ENCODE measurements at regions not wholly inside any gene's neighbourhood (a gene's known extent, or its start where the extent isn't known, plus 50 kb on each side); places are given as distances from the start of the nearest gene placed in this dataset.

DNA sequence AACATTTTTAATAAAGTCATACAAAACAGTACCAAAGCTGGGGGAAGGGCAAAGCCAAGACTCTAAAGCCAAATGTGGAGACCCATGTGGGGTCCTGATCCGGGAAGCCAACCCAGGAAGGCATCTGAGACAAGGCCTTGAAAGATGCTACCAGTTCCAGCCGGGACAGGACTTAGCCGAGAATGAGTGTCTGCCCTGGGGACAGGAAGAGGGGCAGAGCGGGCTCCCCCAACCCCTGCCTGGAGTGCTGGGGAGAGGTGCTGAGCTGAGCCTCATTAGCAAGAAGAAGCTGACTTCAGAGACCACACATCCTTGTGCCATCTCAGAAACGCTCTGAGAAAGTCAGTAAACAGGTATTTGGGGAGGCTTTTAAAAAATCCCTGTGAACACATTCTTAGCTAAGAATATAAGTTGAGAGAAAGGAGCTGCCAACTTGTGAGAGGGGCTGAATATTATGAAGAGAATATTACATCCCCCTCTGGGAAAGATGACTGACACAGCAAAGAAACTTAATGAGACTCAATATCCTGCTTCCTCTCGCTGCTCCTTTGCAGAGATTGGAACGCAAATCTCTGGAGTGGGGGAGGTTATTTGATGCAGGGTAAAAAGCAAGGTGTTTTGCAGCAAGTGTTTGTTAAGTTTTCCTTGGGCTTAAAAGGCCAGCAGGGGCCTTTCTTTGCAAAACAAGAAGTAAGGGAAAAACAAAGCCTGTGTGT, 103.3 kb upstream of the KCND3 start:
- Mint-ChIP-seq H3K27me3 (ENCODE audit: low read depth) (peaks cover 6% of the 10 kb centered on the region), H3K27ac (ENCODE audit: unreplicated experiment) (no peak overlapping the region), H3K4me3 (ENCODE audit: unreplicated experiment) (no peak overlapping the region), H3K9me3 (ENCODE audit: low read depth) (peaks cover 2% of the 10 kb centered on the region), H3K36me3 (ENCODE audit: low read depth) (no peaks in the 10 kb centered on the region), H3K4me1 (ENCODE audit: low read depth) (no peaks in the 10 kb centered on the region)
- no peak for DNase-seq (ENCODE audit: low spot score)
- TF ChIP-seq, protein P1, sequence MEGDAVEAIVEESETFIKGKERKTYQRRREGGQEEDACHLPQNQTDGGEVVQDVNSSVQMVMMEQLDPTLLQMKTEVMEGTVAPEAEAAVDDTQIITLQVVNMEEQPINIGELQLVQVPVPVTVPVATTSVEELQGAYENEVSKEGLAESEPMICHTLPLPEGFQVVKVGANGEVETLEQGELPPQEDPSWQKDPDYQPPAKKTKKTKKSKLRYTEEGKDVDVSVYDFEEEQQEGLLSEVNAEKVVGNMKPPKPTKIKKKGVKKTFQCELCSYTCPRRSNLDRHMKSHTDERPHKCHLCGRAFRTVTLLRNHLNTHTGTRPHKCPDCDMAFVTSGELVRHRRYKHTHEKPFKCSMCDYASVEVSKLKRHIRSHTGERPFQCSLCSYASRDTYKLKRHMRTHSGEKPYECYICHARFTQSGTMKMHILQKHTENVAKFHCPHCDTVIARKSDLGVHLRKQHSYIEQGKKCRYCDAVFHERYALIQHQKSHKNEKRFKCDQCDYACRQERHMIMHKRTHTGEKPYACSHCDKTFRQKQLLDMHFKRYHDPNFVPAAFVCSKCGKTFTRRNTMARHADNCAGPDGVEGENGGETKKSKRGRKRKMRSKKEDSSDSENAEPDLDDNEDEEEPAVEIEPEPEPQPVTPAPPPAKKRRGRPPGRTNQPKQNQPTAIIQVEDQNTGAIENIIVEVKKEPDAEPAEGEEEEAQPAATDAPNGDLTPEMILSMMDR (IDR thresholded peaks at IDR 0.05), result no peak

DNA sequence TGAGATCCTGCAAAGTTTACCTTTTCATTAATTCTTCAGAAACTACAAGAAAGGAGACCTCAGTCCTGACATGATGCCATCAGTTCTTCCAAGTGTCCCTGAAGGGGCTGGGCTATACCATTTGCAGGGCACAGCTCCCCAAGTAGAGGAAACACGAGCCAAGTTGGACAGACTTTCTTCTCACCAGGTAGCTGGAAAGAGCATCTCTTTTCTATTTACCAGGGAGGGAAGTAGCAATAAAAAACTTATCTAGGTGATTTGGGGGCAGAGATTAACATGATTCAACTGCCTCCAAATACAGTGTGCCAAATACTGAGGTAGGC, 103.9 kb upstream of the KCND3 start:
- peaks cover 3% of the 10 kb centered on the region for H3K27me3 Mint-ChIP-seq (ENCODE audit: low read depth)

DNA sequence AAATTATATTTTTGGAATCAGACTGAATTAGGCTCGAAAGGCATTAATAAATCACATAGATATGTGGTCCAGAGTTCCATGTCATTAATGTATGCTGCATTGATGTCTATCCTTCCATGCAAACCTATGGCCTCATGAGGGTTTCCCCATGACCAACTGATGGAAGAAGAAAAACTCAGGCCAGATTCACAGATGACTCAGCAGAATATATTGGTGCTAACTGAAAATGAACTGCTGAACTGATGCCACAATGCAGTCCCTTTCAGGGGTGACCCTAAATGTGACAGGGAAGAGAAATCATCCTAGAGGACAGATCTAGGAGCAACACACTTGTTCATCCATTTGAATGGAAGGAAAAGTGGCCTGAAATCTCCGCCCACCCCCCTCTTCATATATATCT, 110.5 kb upstream of the KCND3 start:
- TF ChIP-seq, protein P1 (IDR thresholded peaks at IDR 0.05), result no peak
- H3K4me1 Mint-ChIP-seq (ENCODE audit: low read depth), result no peaks in the 10 kb centered on the region
- no peak overlapping the region for H3K4me3 Mint-ChIP-seq (ENCODE audit: unreplicated experiment)

More for the DNA sequence above, 103.9 kb upstream of the KCND3 start:
- Mint-ChIP-seq H3K27ac (ENCODE audit: unreplicated experiment) (no peak overlapping the region), H3K4me1 (ENCODE audit: low read depth) (no peaks in the 10 kb centered on the region), H3K4me3 (ENCODE audit: unreplicated experiment) (no peak overlapping the region), H3K36me3 (ENCODE audit: low read depth) (no peaks in the 10 kb centered on the region), H3K9me3 (ENCODE audit: low read depth) (peaks cover 2% of the 10 kb centered on the region)
- DNase-seq (ENCODE audit: low spot score), result no peak
- TF ChIP-seq, protein P1 (IDR thresholded peaks at IDR 0.05), result no peak

DNA sequence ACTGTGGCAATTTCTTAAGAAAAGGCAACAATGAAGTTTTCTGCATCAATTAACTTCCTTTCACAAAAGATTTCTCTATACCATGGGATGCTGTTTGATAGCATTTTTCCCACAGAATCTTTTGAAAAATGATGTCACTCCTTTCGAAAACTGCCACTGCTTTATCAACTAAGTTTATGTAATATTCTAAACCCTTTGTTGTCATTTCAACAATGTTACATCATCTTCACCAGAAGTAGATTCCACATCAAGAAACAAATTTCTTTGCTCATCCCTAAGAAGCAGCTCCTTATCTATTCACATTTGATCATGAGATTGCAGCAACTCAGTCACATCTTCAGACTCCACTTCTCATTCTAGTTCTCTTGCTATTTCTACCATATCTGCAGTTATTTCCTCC, 116.1 kb upstream of the KCND3 start:
- H3K9me3 Mint-ChIP-seq (ENCODE audit: low read depth), result peaks cover 24% of the 10 kb centered on the region
- TF ChIP-seq, protein P1 (IDR thresholded peaks at IDR 0.05), result no peak
- H3K36me3 Mint-ChIP-seq (ENCODE audit: low read depth), result no peaks in the 10 kb centered on the region
- no peak for DNase-seq (ENCODE audit: low spot score)
- no peak overlapping the region for H3K4me3 Mint-ChIP-seq (ENCODE audit: unreplicated experiment)
- no peaks in the 10 kb centered on the region for H3K27me3 Mint-ChIP-seq (ENCODE audit: low read depth)
- H3K4me1 Mint-ChIP-seq (ENCODE audit: low read depth), result no peaks in the 10 kb centered on the region
- H3K27ac Mint-ChIP-seq (ENCODE audit: unreplicated experiment), result no peak overlapping the region

More for the DNA sequence above, 110.5 kb upstream of the KCND3 start:
- DNase-seq (ENCODE audit: low spot score), result no peak
- no peak overlapping the region for H3K27ac Mint-ChIP-seq (ENCODE audit: unreplicated experiment)
- no peaks in the 10 kb centered on the region for H3K36me3 Mint-ChIP-seq (ENCODE audit: low read depth)
- H3K9me3 Mint-ChIP-seq (ENCODE audit: low read depth), result peaks cover 12% of the 10 kb centered on the region
- no peaks in the 10 kb centered on the region for H3K27me3 Mint-ChIP-seq (ENCODE audit: low read depth)

DNA sequence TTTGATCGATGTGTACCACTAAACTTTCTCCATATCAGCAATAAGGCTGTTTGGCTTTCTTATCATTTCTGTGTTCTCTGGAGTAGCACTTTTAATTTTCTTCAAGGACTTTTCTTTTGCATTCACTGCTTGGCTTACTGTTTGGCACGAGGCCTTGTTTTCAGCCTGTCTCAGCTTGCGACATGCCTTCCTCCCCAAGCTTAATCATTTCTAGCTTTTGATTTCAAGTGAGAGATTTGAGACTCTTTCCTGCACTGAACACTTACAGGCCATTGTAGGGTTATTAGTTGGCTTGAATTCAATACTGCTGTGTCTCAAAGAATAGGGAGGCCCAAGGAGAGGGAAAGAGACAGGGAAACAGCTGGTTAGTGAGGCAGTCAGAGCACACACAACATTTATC, 120.6 kb upstream of the KCND3 start:
- H3K4me1 Mint-ChIP-seq (ENCODE audit: low read depth), result no peaks in the 10 kb centered on the region
- no peaks in the 10 kb centered on the region for H3K36me3 Mint-ChIP-seq (ENCODE audit: low read depth)
- TF ChIP-seq, protein P1 (IDR thresholded peaks at IDR 0.05), result no peak
- H3K4me3 Mint-ChIP-seq (ENCODE audit: unreplicated experiment), result no peak overlapping the region
- DNase-seq (ENCODE audit: low spot score), result no peak
- H3K27ac Mint-ChIP-seq (ENCODE audit: unreplicated experiment), result no peak overlapping the region
- peaks cover 20% of the 10 kb centered on the region for H3K9me3 Mint-ChIP-seq (ENCODE audit: low read depth)
- no peaks in the 10 kb centered on the region for H3K27me3 Mint-ChIP-seq (ENCODE audit: low read depth)
